Fibroblast of skin of scalp (primary cell): ENCODE measurements at regions not wholly inside any gene's neighbourhood (a gene's known extent, or its start where the extent isn't known, plus 50 kb on each side); places are given as distances from the start of the nearest gene placed in this dataset.

Source experiments
- DNase-seq: peaks from one replicate; pipeline ENCODE4 v3.0.0-alpha.2; 2013

DNA sequence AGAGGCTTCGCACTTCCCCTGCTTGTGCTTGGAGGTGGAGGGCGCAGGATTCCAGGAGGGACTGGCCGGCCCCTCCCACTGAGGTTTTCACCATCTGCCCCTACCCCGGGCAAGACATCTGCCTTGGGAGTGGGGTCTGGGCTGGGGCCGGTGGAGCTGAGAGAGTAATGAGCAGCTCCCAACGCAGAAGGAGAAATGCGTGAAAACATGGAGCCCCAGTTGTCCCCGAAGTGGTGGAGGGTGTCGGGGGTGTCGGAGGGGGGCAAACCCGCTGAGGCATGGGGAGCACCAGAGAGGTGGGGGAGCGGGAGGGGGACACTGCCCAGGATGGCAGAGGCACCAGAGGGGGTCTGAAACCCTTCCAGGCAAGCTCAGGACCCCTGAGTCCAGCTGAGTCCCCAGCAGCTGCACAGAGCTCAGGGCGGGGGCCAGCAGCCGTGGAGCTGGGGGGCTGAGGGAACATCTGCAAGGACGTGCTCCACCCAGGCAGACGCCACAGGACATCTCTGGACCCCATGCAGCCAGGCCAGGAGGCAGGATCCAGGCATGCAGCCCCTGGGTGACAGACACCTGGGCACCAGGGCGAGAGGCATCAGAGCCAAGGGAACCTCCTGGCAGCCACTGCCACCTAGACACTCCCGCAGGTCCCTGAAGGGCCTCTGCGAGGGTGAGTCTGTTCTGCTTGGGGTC is 110.6 kb downstream of the SIK1 start:
- no peak for DNase-seq

DNA sequence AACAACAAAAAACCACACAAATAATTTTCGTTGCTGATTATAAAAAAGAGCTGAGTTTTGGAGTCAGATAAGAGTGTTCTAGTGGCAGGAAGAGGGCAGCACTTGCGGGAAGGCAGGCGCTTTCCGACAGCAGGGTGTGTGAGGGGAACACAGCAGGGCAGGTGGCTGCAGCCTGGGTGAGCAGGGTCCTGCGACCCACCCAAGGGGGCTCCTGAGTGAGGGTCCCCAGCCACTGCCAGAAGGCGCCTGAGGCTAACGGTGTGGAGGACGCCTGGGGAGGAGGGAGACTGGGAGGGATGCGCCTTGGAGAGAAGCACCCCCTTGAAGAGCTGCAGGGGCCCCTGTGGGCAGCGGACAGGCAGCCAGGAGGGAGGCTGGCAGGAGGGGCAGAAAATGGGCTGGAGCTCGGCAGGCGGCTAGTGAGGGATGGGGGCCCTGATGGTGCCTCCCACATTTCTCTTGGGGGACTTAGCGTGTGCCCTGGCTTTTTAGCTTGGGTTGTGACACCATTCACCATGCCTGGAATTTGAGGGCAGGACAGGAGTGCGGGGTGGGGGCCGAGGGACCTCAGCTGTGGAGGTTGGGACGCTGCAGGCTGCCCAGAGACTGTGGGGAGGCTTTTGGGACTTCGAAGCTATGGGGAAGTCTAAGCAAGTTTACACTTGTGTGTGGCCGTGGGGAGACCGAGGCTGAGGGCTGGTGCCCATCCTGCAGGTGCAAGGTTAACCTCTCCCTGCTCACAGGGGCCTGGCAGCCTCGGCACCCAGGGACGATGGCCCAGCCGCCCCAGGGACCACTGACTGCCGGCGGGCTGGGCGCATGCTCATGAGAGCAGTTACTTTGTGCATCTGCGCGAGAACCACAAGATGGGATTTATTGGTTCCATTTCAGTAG is 111.4 kb downstream of the SIK1 start:
- no peak for DNase-seq

DNA sequence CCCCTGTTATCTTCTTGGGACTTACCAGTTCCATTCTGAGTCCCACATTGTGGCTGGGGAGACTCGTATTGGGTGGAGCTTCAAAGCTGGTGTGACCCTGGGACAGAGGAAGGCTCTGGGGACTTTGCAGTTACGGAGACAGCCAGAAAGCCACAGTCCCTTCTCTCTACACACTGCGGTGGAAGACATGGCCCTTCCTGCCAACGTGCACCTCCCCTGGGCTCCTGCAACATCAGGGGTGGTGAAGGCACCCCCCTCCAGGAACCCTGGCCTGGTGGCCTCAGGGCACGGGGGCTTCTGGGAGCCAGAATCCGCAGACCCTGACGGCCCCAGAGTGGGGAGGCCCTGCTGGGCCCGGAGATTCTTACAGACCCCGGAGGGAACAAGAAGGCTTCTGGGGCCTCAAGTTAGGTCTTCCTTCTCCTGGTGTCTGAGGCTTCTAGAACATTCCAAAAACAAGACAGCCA is 113.0 kb downstream of the SIK1 start:
- DNase-seq = no peak

DNA sequence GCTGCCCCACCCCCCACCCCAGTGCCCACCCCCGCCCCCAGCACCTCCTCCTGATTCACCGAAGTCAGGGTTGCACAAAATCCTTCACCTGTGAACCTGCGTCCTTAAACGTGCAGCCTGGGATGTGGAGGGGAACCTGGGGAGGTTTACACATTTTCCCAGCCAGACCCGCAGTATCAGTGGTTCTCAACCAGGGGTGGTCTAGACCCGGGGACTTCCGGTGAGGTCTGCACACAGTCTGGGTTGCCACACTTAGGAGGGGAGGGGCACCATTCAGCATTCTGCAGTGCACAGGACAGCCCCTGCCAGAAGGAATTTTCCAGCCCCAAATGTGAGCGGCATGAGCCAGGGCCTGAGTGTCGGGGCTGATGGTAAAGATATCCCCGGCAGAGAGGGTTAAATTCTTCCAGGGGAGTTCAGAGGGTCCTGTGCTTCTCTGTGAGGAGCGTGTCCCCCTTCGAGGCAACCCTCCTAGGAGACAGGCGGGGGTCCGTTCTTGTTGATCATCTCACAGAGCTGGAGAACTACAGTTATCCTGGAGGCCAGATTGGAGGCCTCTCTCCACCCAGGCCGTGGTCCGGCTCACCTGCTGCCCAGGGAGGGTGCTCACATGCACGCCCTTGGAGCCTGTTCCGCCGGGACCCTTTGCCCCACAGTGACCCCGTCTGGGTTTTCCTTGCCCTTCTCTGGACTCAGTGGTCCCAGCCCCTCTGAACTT is 113.6 kb downstream of the SIK1 start:
- DNase-seq = no peak

DNA sequence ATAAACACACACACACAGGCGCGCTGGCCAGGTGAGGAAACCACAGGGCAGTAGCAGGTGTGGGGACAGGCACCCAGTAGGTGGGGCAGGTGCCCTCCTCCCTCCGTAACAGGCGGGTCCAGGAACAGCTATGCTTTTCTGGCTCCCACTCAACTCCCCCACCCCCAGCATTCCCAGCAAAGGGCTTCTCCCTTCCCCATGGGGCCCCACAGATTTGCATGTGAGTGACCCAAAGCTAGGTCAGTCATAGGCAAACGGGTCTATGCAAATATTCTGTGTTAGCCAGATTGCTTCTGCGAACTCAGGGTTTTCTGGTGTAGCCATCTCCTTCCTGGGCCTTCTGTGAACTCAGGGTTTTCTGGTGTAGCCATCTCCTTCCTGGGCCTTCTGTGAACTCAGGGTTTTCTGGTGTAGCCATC is 114.2 kb downstream of the SIK1 start:
- no peak for DNase-seq

DNA sequence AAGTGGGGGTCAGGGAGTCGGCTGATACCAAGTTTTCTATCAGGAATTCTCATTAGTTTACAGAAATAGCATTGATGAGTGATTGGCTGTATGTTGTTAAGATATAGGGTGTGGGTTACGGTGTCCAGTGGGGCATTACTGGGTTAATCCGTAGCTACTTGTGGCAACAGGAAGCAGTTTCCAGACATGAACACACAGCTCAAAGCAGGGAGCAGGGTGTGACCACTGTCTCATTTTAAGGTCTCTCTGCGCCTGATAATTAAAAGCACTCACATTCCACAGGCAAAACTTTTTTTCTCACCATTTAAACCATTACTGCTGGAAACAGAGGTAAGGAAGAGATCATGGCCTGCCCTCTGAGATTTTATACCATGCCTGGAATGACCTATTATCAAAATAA is 114.9 kb downstream of the SIK1 start:
- DNase-seq = no peak

DNA sequence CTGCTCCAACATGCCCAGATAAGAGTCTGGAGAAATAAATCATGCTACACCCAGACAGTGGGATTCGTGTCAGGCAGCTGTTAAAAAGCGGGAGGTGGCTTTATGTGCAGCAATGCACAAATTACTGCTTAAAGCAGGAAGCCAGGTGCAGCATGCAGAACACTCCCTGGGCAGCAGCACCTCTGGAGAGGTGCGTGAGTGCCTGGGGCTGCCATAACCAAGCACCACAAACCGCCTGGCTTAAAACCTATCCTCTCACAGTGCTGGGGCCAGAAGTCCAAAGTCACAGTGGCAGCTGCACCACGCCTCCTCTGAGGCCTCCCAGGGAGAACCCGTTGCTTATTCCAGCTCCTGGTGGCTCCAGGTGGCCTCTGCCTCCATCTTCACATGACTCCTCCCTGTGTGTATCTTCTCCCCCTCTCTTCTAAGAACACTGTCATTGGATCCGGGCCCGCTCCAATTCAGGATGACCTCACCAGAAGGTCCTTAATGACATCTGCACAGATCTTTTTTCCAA is 115.6 kb downstream of the SIK1 start:
- no peak for DNase-seq

DNA sequence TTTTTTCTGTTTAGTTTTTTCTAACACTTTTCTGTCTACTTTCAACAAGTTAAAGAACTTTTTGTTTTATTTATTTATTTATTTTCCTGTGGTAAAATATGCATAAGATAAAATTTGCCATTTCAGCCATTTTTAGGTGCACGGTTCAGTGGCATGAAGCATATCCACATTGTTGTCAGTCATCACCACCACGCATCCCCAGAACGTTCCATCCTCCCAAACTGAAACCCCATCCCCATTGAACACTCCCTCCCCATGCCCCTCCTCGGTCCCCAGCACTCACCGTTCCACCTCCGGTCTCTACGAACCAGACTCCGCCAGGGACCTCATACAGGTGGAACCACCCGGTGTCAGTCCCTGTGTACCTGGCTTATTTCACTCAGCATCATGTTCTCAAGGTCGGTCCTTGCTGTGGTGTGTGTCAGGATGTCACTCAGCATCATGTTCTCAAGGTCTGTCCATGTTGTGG is 118.1 kb downstream of the SIK1 start:
- DNase-seq = no peak

DNA sequence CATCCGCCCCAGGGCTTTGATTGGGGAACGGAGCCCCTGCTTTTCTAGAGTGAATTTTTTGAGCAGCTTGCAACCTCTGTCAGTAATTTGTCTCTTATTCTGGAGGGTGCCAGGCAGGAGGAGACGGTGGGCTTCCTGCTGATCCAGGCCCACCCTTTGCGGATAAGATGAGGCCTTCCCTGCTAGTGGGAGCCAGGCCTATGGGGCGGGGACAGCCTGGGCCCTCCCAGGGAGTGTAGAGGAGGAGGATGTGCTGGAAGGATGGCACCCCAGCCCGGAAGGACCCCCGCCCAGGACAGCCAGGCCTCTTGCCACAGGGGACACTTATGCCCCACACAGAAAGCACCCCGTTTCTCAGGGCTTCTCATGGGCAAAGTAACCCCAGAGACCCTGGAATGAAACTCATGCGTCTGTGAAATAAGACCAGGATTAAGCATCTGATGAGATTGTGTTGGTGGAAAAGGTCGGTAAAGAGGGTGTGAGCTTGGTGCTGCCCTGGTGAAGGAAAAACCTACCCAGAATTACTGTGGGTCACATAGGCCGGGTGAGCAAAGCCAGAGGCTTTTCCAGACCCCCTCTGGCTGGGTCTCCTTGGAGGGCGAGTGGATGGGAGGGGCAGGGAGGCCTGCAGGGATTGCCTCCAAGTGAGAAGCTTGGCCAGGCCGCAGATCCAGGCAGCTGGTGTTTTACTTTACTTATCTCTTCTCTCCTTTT is 118.7 kb downstream of the SIK1 start:
- DNase-seq = no peak

DNA sequence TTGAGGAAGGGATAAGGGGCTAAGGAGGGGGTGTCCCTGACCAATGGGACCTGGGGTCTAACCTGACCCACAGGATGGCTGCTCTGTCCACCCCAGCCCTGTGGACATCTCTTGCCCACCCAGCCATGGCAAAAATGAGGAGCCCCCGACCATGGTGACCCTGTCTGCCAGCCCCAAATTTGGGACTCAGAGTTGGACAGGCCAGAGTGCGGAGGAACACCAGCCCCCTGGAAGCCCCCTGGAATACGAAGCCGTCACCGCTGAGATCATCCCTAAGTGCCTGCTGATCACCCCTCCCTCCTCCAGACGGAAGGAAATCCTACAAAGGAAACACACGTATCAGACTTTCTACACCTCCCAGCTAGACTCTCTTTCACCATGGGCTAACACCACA is 119.3 kb downstream of the SIK1 start:
- no peak for DNase-seq

DNA sequence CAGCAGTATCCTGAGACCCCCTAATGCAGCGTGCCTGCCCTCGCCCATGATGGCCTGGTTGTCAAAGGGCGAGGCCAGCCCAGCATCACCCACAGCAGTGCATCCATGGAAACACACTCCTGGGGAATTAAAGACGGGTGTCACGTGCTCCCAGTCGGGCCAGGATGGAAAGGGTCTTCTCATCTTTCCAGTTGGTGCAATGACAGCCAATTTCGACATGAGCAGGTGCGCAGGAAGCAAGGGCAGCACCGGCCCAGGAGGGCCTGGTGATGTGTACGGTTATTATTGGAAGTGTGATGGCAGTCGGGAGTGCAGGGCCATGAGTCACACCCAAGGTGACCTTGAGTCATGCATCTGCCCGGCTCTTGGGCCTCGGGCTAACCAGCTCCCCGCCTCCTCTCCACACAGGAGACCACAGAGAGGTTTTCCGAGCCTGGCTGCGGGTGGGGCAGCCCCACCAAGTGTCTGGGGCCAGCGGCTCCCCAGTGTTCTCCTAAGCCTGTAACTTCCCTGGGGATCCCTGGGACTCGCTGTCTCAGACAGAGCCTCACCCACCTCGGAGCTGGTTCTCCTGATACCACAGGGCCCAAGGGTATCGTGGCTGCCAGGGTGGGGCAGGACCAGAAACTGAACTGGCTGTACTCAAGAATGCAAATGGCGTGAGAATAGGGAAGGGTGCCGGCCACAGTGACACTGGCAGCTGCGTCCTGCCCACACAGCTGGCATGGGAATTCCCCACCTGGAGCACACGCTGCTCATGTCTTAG is 119.8 kb downstream of the SIK1 start:
- peak; percentile 27 for DNase-seq

DNA sequence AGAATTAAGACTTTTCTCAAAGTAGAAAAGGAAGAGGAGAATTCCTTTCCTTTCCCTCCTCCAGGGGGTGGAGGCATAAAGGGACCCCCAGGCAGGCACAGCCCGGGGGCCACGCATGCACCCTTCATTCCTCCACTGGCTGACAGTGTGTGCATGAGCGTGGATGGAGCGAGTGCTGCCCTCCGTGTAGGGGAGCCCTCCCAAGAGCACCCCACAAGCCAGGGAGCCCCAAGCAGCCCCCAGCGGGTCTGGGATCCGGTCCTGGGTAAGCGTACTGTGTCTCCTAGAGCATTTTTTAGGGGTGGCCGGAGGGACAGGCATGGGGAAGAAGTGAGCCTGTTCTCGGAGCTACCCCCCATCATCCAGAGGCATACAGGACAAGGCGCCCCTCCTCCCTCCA is 120.5 kb downstream of the SIK1 start:
- no peak for DNase-seq

DNA sequence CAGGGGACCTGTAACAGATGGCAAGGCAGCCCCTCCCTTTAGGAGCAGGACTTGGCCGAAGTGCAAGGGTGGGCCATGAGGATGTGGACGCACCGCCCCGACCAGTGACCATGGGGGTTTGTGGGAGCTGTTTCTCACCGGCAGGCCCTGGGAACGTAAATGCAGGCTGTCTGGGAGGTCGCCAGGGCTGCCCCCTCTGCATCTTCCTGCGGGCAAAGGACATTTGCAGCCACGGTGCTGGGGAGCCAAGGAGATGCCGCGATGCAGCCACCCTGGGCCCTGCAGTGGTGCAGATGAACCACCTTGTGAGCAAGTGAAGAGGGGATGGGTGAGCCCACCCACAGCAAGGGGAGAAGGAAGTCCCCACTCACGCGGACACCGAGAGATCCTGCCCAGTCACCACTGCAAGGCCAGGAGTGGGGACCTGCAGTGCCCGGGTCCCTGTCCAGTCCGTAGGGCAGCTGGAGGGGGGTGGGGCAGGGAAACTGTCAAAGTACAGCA is 121.1 kb downstream of the SIK1 start:
- no peak for DNase-seq

DNA sequence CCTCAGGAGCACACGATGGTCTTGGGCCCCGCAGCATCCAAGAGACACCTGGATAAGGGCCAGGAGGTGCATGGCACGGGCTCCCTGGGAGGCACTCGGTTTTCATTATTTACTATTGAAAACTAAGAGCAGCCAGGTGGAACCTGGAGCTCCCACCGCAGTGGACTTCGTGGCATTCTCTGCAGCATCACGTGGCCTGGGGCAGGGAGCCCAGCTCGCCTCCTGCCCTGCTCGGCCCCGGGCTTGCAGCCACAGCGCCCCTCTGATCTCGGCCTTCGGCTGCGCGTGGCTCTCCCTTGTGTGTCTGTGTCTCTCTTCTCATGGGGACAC is 121.6 kb downstream of the SIK1 start:
- DNase-seq = no peak

DNA sequence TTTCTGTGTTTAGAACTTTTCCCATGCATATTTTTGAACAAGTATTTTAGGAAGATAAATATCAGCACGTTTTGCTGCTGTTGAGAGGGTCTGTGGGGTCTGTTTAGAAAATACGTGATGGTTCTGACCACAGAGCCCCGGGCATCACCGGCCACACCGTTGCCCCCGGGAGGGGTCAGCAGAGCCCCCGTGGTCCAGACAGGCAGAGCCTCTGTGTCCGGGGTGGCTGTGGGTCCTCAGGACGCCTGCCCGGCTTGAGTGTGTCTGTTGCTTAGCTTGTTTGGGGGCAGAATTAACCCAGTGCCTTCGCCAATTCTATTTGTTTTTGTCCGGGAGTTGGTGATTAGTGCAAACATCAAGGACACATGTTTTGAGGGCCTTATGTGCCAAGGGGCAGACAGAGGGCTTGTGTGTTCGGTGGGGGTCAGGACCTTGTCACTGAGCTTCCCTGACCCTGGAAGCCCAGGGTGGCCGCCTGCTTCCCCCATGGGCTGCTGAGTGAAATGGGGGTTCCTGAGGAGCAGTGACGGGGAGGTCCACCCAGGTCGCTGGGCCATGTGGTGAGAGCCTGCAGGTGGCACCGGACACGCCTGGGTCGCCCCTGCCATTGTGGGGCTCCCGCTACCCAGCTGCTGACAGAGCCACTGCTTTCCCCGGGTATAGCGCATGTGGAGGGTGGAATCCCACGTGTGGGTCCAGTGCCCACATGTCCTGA is 122.2 kb downstream of the SIK1 start:
- no peak for DNase-seq

DNA sequence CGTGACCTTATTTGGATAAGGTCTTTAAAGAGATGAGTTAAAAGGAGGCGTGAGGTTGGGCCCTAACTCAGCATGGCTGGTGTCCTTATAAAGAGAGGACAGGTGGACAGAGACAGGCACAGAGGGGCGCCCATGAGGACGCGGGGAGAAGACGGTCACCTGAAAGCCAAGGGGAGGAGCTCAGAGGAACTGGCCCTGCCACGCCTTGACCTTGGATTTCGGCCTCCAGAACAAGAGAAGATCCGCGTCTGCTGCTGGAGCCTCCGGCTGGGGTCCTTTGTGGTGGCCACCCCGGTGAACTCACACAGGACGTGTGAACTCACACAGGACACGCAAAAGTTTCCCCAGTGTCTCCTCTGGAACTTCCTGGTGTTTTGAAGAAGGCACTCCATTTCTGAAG is 122.7 kb downstream of the SIK1 start:
- no peak for DNase-seq

DNA sequence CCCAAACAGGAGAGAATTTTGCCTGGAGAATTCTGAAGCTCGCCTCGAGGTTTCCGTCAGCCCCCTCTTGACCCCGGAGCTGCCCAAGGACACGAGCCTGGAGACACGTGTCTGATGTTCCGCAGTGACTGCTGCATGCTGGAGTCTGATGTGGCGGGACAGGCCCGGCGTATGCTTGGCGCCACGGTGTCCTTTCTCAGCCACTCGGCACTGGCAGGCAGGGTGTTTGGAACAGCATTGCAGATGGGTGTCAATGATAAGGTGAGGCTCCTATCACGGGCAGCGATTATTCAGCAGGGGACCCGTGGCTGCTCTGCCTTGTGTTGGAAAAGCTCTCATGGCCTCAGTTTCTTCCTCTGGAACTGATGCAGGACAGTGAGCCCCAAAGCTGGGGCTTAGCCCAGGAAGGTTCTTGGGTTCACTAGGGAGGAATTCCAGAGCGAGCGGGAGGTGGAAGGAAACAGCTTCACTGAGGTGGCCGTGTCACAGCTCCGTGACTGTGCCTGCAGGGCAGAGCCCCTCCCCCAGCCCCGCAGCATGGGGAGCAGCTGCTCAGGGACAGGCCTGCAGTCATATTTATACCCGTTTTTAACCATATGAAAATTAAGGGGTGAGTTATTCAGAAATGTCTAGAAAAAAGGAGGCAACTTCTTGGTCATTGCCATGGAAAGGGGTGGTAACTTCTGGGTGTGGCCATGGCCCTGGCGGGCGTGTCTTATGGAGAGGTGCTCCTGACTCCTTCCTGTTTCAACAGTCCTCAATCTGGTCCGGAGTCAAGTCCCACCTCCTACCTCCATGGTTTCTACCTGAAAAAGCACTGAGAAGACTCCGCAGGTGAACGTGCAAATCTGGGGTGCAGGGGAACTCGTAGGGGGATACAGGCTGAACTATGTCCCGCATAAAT is 123.4 kb downstream of the SIK1 start:
- no peak for DNase-seq

DNA sequence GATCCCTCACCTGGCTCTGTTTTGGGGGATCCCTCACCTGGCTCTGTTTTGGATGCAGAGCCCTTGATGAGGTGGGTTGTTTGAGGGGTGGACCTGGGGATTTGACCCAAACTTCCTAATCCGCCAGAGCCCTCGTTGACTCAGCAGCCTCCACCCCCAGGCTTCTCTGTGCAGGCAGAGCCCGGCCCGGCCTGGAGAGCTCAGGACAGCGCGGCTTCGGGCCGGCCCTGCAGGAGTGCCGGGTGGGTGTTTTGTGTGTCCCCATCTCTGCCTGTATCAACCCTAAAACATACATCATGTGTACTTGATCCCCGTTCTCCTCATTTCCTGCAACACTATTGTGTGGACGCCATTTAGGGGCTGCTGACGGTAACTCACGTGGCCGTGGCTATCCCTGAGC is 124.2 kb downstream of the SIK1 start:
- no peak for DNase-seq

DNA sequence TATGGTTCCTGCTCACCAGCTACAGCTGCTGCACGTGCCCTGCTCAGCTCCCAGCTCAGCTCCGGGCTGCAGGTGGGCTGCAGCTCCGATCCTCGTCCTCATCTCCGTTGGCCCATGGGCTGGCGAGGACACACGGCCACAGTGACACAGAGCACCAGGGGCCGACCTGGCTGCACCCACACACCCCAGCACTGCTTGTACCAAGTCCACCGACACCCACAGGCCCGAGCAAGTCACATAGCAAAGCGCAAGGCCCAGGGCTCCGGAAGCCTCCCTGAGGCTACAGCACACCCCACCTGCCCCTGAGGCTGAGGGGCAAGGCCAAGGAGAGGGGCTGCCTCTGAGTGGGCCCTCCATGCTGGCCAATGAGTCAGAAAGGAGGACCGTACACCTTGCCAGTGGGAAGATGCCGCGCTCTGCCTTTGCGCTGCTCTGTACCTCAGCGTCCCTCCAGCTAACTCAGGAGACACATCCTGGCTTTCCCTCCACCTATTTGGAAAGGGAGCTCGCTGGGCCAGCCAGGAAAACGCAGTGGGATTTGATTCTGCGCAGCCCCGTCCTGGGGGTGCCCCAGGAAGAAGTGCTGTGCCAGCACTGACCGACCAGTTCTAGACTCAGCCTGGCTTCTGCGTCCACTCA is 124.8 kb downstream of the SIK1 start:
- no peak for DNase-seq
